Occipital lobe (tissue), 1 donor: ENCODE measurements at regions not wholly inside any gene's neighbourhood (a gene's known extent, or its start where the extent isn't known, plus 50 kb on each side); places are given as distances from the start of the nearest gene placed in this dataset.

Source experiments
- DNase-seq: peaks from one replicate; lab custom pipeline; 2025; lab: John Stamatoyannopoulos, UW

- DNase-seq: no peak
Measured at GRCh38 chr16:61332461-61332860, 703.8 kb downstream of the CDH8 start.

GRCh38 chr16:61324044-61324443, 712.2 kb downstream of the CDH8 start:
- no peak for DNase-seq

GRCh38 chr16:61323456-61323855, 712.8 kb downstream of the CDH8 start:
- DNase-seq: no peak

GRCh38 chr16:61320791-61321190, 715.4 kb downstream of the CDH8 start:
- no peak for DNase-seq

- no peak for DNase-seq
Measured at GRCh38 chr16:61313931-61314330, 722.3 kb downstream of the CDH8 start.

- DNase-seq: no peak
Measured at GRCh38 chr16:61309386-61309785, 726.9 kb downstream of the CDH8 start.

GRCh38 chr16:61306204-61306603, 730.0 kb downstream of the CDH8 start:
- DNase-seq: no peak

GRCh38 chr16:61296814-61297213, 739.4 kb downstream of the CDH8 start:
- DNase-seq: no peak

GRCh38 chr16:61296305-61296704, 739.9 kb downstream of the CDH8 start:
- DNase-seq: no peak

- no peak for DNase-seq
Measured at GRCh38 chr16:61295311-61295710, 740.9 kb downstream of the CDH8 start.

- no peak for DNase-seq
Measured at GRCh38 chr16:61289141-61289540, 747.1 kb downstream of the CDH8 start.

- no peak for DNase-seq
Measured at GRCh38 chr16:61277849-61278248, 758.4 kb downstream of the CDH8 start.

GRCh38 chr16:61274211-61274610, 762.0 kb downstream of the CDH8 start:
- DNase-seq: no peak

GRCh38 chr16:61270726-61271125, 765.5 kb downstream of the CDH8 start:
- DNase-seq: no peak

GRCh38 chr16:61263400-61263799, 772.8 kb downstream of the CDH8 start:
- no peak for DNase-seq

- DNase-seq: no peak
Measured at GRCh38 chr16:61261315-61261714, 774.9 kb downstream of the CDH8 start.

- no peak for DNase-seq
Measured at GRCh38 chr16:61246592-61246991, 789.6 kb downstream of the CDH8 start.

- no peak for DNase-seq
Measured at GRCh38 chr16:61243954-61244353, 792.3 kb downstream of the CDH8 start.

GRCh38 chr16:61237884-61238485, 798.3 kb downstream of the CDH8 start:
- no peak for DNase-seq

GRCh38 chr16:61233713-61234112, 802.5 kb downstream of the CDH8 start:
- DNase-seq: no peak

- no peak for DNase-seq
Measured at GRCh38 chr16:61228371-61228770, 807.9 kb downstream of the CDH8 start.

GRCh38 chr16:61215605-61216004, 820.6 kb downstream of the CDH8 start:
- no peak for DNase-seq

GRCh38 chr16:61214780-61215179, 821.5 kb downstream of the CDH8 start:
- DNase-seq: no peak

- no peak for DNase-seq
Measured at GRCh38 chr16:61210076-61210475, 826.2 kb downstream of the CDH8 start.
